ENCODE measurements at regions not wholly inside any gene's neighbourhood (a gene's known extent, or its start where the extent isn't known, plus 50 kb on each side); places are given as distances from the start of the nearest gene placed in this dataset.

GRCh38 chrX:79290596-79290995, 76.5 kb downstream of the ITM2A start:
- no peak for TF ChIP-seq POLR2A (IDR thresholded peaks at IDR 0.05)
- TF ChIP-seq POLR2AphosphoS5 (IDR thresholded peaks at IDR 0.05): no peak
- TF ChIP-seq CTCF (IDR thresholded peaks at IDR 0.05 in 8 of 11, conservative IDR thresholded peaks at IDR 0.05 in 3 of 11): no peak

Measured in spleen (tissue), 7 donors.